HUES48 (cell line): ENCODE measurements at regions not wholly inside any gene's neighbourhood (a gene's known extent, or its start where the extent isn't known, plus 50 kb on each side); places are given as distances from the start of the nearest gene placed in this dataset.

Source experiments
- H3K27ac ChIP-seq: one replicate; pipeline ENCODE4 v1.7.0; 2013; ENCODE audit warnings: low read depth, low read length, inconsistent platforms
- H3K27me3 ChIP-seq: 2 replicates; pipeline ENCODE4 v1.6.1; 2013; ENCODE audit warnings: mild to moderate bottlenecking, low read length; ENCODE audit not compliant: control insufficient read depth, insufficient read depth
- H3K36me3 ChIP-seq: 2 replicates; pipeline ENCODE4 v1.6.1; 2013; ENCODE audit warnings: low read length; ENCODE audit not compliant: control insufficient read depth, insufficient read depth
- H3K4me1 ChIP-seq: 2 replicates; pipeline ENCODE4 v1.6.1; 2013; ENCODE audit warnings: mild to moderate bottlenecking, low read length; ENCODE audit not compliant: control insufficient read depth, insufficient read depth
- H3K4me3 ChIP-seq: 2 replicates; pipeline ENCODE4 v1.5.1; 2013; ENCODE audit warnings: mild to moderate bottlenecking, low read depth, low read length
- H3K9ac ChIP-seq: 2 replicates; pipeline ENCODE4 v1.6.1; 2013; ENCODE audit warnings: mild to moderate bottlenecking, low read depth, low read length, moderate library complexity
- H3K9me3 ChIP-seq: 2 replicates; pipeline ENCODE4 v1.6.1; 2013; ENCODE audit warnings: low read length; ENCODE audit not compliant: control insufficient read depth, insufficient read depth

DNA sequence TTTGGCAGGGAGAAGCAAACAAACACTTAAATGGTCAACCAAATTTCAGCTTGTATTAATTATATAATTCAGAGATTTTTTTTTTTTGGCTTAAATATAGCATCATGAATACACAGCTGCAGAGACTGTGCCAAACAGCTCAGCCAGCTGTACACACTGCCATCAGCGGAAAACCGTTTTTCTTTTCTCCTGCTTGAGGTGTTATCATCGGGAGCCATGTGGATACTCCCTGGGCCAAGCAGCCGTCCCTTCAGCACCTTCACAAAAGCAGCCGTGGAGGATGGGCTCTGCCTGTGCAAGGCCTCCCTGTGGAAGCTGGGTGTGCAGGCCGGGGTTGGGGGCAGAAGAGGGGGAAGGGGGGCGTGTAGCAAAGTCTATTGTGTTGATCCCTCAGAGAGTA lies 85.0 kb downstream of the NUF2 start:
- peaks cover 16% of the 10 kb centered on the region for H3K4me1 ChIP-seq
- H3K9ac ChIP-seq: no peak overlapping the region
- H3K9me3 ChIP-seq: no peaks in the 10 kb centered on the region
- H3K27me3 ChIP-seq: peaks cover 4% of the 10 kb centered on the region
- no peaks in the 10 kb centered on the region for H3K36me3 ChIP-seq
- no peak overlapping the region for H3K27ac ChIP-seq
- H3K4me3 ChIP-seq: no peak overlapping the region

DNA sequence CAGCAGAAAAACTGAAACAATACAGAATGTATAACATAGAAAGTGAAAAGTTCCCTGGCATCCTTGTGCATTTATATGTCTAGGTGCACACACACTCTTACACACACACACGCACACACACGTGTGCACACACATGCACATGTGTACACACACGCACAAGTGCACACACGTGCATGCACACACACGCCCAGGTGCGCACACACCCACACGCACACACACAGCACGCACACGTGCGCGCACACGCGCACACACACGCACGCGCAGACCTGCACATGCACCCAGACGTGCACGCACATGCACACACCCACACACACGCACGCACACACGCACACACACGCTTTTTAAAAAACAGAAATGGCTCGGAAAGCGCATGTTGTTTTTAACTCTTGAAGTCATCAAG lies 86.5 kb downstream of the NUF2 start:
- Histone ChIP-seq H3K36me3 (no peaks in the 10 kb centered on the region), H3K4me1 (peaks cover 16% of the 10 kb centered on the region), H3K9ac (no peak overlapping the region), H3K27ac (no peak overlapping the region), H3K27me3 (peaks cover 4% of the 10 kb centered on the region), H3K9me3 (no peaks in the 10 kb centered on the region), H3K4me3 (no peak overlapping the region)

DNA sequence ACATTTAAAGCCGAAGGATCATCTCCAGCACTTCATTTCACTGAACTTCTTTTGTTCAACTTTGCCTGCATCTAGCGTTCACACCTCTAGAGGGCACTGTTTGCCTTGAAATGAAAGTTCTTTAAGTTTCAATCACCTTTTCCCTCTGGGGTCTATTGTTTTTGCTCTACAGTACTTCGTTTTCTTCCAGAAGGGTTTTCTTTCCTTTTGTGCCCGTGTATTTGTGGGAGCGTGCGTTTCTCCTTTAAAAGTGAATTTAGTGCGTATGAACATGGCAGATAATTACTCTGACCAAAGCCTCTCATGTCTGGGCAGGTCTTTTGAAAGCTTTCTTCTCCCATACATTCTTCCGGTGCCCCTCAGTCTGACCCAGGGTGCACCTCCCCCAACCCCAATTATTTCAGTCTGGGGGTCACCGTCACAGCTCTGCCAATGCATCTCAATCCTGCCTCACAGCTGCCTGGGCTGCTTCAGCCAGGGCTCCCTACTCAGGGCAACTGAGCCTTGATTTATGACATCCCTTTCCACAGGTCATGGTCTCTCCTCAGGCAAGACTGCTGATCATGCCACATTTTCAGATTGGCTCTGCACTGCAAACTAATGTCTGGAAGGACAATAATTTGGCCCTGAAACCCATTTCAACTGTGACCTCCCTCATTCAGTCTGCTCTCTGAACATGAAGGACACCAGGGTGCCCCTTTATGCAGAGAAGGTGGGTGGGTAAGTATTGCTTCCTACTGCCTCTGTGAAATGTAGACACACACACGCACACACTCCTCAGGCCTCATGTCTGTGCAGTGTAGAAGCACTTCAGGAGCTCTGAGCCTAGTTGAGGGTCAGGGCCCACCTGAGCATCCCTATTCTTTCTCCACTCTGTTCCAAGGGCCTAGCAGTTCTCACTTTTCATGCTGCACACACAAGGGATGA lies 88.6 kb downstream of the NUF2 start:
- Histone ChIP-seq H3K9ac (no peak overlapping the region), H3K4me1 (peaks cover 7% of the 10 kb centered on the region), H3K9me3 (no peaks in the 10 kb centered on the region), H3K4me3 (no peak overlapping the region), H3K36me3 (no peaks in the 10 kb centered on the region), H3K27ac (no peak overlapping the region), H3K27me3 (peaks cover 4% of the 10 kb centered on the region)

DNA sequence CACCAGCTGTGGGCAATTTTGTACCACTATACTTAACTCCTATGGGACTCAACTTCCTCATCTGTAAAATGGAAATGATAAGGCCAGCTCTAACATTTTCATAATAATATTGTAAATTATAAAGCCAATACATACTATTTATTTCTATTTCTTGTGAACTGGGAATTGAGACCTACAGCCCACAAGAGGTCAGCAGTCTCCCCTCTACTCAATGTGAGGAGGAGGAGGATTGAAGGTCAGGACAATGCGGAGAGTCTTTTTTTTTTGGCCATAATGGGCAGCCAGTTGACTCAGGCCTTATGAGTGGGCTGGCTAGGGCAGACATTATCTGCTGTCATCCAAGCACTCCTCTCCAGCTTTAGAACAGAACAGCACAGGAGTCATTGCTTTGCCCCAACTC lies 90.5 kb downstream of the NUF2 start:
- no peaks in the 10 kb centered on the region for H3K9me3 ChIP-seq
- H3K9ac ChIP-seq: no peak overlapping the region
- no peak overlapping the region for H3K27ac ChIP-seq
- H3K27me3 ChIP-seq: peaks cover 4% of the 10 kb centered on the region
- no peaks in the 10 kb centered on the region for H3K36me3 ChIP-seq
- H3K4me3 ChIP-seq: no peak overlapping the region
- peaks cover 7% of the 10 kb centered on the region for H3K4me1 ChIP-seq

DNA sequence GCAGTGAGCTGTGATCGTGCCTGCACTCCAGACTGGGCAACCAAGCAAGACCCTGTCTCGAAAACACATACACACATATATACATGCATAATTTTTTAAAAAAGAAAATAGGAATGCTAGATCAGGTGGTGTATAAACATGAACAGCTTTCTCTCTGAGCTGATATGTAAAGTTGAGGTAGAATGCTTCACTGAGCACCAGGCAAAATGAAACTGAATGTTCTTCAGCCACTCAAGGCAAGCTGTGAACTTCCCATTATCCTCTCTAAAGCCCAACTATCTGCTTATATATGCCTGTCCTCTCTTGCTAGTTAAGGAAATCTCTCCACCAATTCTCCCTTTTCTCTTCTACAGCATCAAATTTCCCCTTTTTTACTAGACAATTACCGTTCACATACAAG lies 93.0 kb downstream of the NUF2 start:
- no peak overlapping the region for H3K9ac ChIP-seq
- no peak overlapping the region for H3K4me3 ChIP-seq
- peaks cover 7% of the 10 kb centered on the region for H3K4me1 ChIP-seq
- H3K27ac ChIP-seq: no peak overlapping the region
- H3K27me3 ChIP-seq: peaks cover 4% of the 10 kb centered on the region
- H3K9me3 ChIP-seq: no peaks in the 10 kb centered on the region
- H3K36me3 ChIP-seq: no peaks in the 10 kb centered on the region

GRCh38 chr1:163421701-163422100 lies 99.9 kb downstream of the NUF2 start:
- Histone ChIP-seq H3K27ac (no peak overlapping the region), H3K27me3 (no peaks in the 10 kb centered on the region), H3K9ac (no peak overlapping the region), H3K36me3 (no peaks in the 10 kb centered on the region), H3K4me1 (peaks cover 4% of the 10 kb centered on the region), H3K9me3 (no peaks in the 10 kb centered on the region), H3K4me3 (no peak overlapping the region)

GRCh38 chr1:163422738-163423404 lies 101.1 kb downstream of the NUF2 start:
- Histone ChIP-seq H3K4me3 (no peak overlapping the region), H3K36me3 (no peaks in the 10 kb centered on the region), H3K9ac (no peak overlapping the region), H3K27ac (no peak overlapping the region), H3K4me1 (peaks cover 16% of the 10 kb centered on the region), H3K27me3 (no peaks in the 10 kb centered on the region), H3K9me3 (no peaks in the 10 kb centered on the region)

DNA sequence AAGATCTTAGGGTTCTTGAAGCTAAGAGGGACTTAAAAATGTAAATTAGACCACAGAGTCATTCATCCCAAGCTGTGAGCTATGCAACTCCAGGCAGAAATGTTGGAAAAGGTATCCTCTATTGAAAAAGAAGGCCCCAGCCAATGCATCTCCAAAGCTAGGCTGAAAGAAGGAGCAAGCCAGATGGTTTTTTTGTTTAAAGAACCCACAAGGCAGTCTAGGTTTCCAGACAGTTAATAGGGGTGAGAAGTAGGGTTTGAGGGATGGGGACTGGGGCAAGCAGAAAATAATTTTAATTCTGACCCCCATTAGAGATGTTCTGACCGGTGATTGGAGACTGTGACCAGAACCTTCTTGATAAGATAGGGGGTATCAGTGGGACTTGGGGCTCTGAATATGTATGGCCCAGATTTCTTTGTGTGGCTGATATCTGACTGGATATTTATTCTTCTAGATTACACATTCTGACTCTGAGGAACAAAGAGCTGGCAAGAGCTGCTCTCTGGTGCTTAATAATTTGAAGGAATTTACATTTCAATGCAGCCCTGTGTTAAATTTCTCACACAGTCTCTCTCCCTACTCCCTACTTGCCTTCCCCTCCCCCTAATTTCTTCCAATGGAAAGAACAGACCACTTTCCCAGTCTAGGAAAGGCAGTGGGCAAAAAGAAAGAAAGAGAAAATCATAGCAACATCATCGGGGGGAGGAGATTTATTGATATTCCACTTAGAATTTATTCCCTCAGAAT lies 104.9 kb downstream of the NUF2 start:
- Histone ChIP-seq H3K9me3 (no peaks in the 10 kb centered on the region), H3K36me3 (no peaks in the 10 kb centered on the region), H3K27ac (peak overlapping the region; percentile 50), H3K4me1 (peaks cover 24% of the 10 kb centered on the region), H3K9ac (no peak overlapping the region), H3K4me3 (no peak overlapping the region), H3K27me3 (no peaks in the 10 kb centered on the region)

GRCh38 chr1:163427279-163427678 lies 105.5 kb downstream of the NUF2 start:
- H3K9ac ChIP-seq: no peak overlapping the region
- H3K36me3 ChIP-seq: no peaks in the 10 kb centered on the region
- no peak overlapping the region for H3K4me3 ChIP-seq
- no peaks in the 10 kb centered on the region for H3K27me3 ChIP-seq
- H3K4me1 ChIP-seq: peaks cover 24% of the 10 kb centered on the region
- H3K9me3 ChIP-seq: 0 out of 2 replicates have a peak, but pooled peaks cover 3% of the 10 kb centered on the region
- peak overlapping the region; percentile 50 for H3K27ac ChIP-seq

- H3K27me3 ChIP-seq: no peaks in the 10 kb centered on the region; the same call in 1 of the 2 replicates
- H3K4me3 ChIP-seq: no peak overlapping the region
- H3K9me3 ChIP-seq: 0 out of 2 replicates have a peak, but pooled peaks cover 4% of the 10 kb centered on the region
- no peak overlapping the region for H3K27ac ChIP-seq
- H3K9ac ChIP-seq: no peak overlapping the region
- peaks cover 15% of the 10 kb centered on the region for H3K4me1 ChIP-seq
- H3K36me3 ChIP-seq: no peaks in the 10 kb centered on the region
Observed at GRCh38 chr1:163436140-163436812, 114.5 kb downstream of the NUF2 start.
